Upper lobe of left lung (tissue), 6 donors: ENCODE measurements at regions not wholly inside any gene's neighbourhood (a gene's known extent, or its start where the extent isn't known, plus 50 kb on each side); places are given as distances from the start of the nearest gene placed in this dataset.

ENCODE experiments used
- ATAC-seq, 2 donors: fragments of 200-7000 bp; cut with Tn5 transposase; one replicate each; pipeline ENCODE4 v1.9.1; 2022; ENCODE audit warnings: mild to moderate bottlenecking in 2 of 2, moderate library complexity in 2 of 2; ENCODE audit not compliant: low FRiP score in 2 of 2
- DNase-seq, 2 donors: peaks; one replicate each; pipeline ENCODE4 v3.0.0-alpha.2; 2019 to 2020
- H3K27ac ChIP-seq, 4 donors: fragments of 200-600 bp; sonication (generic); one replicate each; pipeline ENCODE4 v1.5.1; 2016 to 2019
- H3K27me3 ChIP-seq, 4 donors: fragments of 200-600 bp; sonication (generic); one replicate each; pipeline ENCODE4 v1.5.1; 2017 to 2019
- H3K36me3 ChIP-seq, 4 donors: fragments of 200-600 bp; sonication (generic); one replicate each; pipeline ENCODE4 v1.5.1; 2016 to 2019
- H3K4me1 ChIP-seq, 4 donors: fragments of 200-600 bp; sonication (generic); one replicate each; pipeline ENCODE4 v1.5.1; 2018 to 2019
- H3K4me3 ChIP-seq, 4 donors: fragments of 200-600 bp; sonication (generic); one replicate each; pipeline ENCODE4 v1.5.1; 2017 to 2019; ENCODE audit warnings: mild to moderate bottlenecking in 2 of 4, moderate library complexity in 1 of 4
- H3K9me3 ChIP-seq, 4 donors: fragments of 200-600 bp; sonication (generic); one replicate each; pipeline ENCODE4 v1.5.1; 2018 to 2019
- EP300 ChIP-seq, 4 donors: sonication (generic); formaldehyde crosslinking; IDR thresholded peaks; one replicate each; pipeline ENCODE4 v1.5.1; 2017; ENCODE audit warnings: antibody characterized with exemption in 4 of 4, control low read depth in 2 of 4
- POLR2A ChIP-seq, 4 donors: fragments of 450-650 bp; IDR thresholded peaks; one replicate each; pipeline ENCODE4 v1.5.1; 2016 to 2017; ENCODE audit warnings: antibody characterized with exemption in 4 of 4, mild to moderate bottlenecking in 2 of 4
- POLR2AphosphoS5 ChIP-seq, 2 donors: sonication (generic); formaldehyde crosslinking; IDR thresholded peaks; one replicate each; pipeline ENCODE4 v1.5.1; 2017; ENCODE audit warnings: antibody characterized with exemption in 2 of 2
- WGBS, 2 donors: methylation state at CpG; one replicate each; pipeline ENCODE4 v1.1.5; 2017 to 2018; 5-methylcytosine and 5-hydroxymethylcytosine counted together
- TF ChIP-seq, protein P1 (sequence below), 6 experiments: fragments of 450-650 bp in 4 of 6; fragments of 200-600 bp in 2 of 6; sonication (generic) in 2 of 6; IDR thresholded peaks; one replicate each; pipeline ENCODE4 v1.5.1; 2016 to 2019; ENCODE audit warnings: antibody characterized with exemption in 6 of 6
- donor health status: DM: no; HTN: no; CAD: no; lungs with moderate emphysema.
- donor health status: DM: no; HTN: yes; CAD: no; lungs with severe emphysema.

DNA sequence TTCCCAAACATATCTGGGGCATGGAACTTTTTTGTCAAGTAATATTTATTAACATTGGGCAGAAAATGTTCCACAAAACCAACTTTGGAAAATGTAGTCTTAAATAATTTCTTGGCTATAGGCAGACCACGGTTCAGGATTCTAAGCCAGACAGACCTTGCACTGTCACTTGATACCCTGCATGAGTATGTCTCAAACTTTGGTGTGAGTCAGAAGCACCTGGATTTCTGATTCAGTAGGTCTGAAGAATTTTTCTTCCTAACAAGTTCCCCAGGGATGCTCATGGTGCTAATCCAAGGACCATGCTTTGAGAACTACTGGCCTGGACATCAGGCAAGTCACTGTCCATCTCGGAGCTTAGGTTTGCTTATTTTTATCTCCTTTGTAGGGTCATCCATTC, 562.0 kb downstream of the PLPP3 start:
- H3K27me3 ChIP-seq: no peaks in the 10 kb centered on the region
- no peak for DNase-seq
- no peaks in the 10 kb centered on the region for H3K4me1 ChIP-seq
- ATAC-seq: no peak
- H3K9me3 ChIP-seq: no peaks in the 10 kb centered on the region
- no peak overlapping the region for H3K27ac ChIP-seq
- H3K36me3 ChIP-seq: no peaks in the 10 kb centered on the region
- H3K4me3 ChIP-seq: no peak overlapping the region
- WGBS, 2 donors: 88 to 89% methylated on average over 2 of the region's 2 CpGs
- TF ChIP-seq, protein P1, sequence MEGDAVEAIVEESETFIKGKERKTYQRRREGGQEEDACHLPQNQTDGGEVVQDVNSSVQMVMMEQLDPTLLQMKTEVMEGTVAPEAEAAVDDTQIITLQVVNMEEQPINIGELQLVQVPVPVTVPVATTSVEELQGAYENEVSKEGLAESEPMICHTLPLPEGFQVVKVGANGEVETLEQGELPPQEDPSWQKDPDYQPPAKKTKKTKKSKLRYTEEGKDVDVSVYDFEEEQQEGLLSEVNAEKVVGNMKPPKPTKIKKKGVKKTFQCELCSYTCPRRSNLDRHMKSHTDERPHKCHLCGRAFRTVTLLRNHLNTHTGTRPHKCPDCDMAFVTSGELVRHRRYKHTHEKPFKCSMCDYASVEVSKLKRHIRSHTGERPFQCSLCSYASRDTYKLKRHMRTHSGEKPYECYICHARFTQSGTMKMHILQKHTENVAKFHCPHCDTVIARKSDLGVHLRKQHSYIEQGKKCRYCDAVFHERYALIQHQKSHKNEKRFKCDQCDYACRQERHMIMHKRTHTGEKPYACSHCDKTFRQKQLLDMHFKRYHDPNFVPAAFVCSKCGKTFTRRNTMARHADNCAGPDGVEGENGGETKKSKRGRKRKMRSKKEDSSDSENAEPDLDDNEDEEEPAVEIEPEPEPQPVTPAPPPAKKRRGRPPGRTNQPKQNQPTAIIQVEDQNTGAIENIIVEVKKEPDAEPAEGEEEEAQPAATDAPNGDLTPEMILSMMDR (IDR thresholded peaks at IDR 0.05): no peak
- no peak for TF ChIP-seq POLR2AphosphoS5 (IDR thresholded peaks at IDR 0.05)
- TF ChIP-seq POLR2A (IDR thresholded peaks at IDR 0.05): no peak
- no peak for TF ChIP-seq EP300 (IDR thresholded peaks at IDR 0.05)

DNA sequence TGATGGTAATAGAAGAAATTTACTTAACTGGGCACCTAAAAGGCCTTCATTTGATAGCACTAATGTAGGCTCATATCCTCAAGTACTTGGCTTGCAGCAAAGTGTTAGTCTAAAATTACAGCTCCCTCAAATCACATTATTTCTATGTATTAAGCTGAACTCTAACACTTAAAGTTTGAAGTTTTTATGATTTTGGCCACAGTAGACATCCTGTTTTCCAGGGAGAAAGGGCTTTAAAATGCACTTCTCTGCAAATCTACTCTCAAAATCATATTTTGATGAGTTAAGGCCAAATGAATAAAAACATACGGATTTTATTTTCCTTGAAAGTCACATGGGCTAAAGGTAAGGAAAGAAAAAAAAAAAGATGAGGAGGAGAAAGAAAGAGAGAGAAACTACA, 575.5 kb downstream of the PLPP3 start:
- 88 to 90% methylated on average over 1 of the region's 1 CpG for WGBS, 2 donors
- H3K36me3 ChIP-seq: no peaks in the 10 kb centered on the region
- DNase-seq (no peak), ATAC-seq (no peak)
- no peak overlapping the region for H3K27ac ChIP-seq
- no peak overlapping the region for H3K4me3 ChIP-seq
- no peaks in the 10 kb centered on the region for H3K27me3 ChIP-seq
- no peak for TF ChIP-seq POLR2A (IDR thresholded peaks at IDR 0.05)
- TF ChIP-seq, protein P1 (IDR thresholded peaks at IDR 0.05): no peak
- TF ChIP-seq EP300 (IDR thresholded peaks at IDR 0.05): no peak
- no peaks in the 10 kb centered on the region for H3K9me3 ChIP-seq
- H3K4me1 ChIP-seq: no peaks in the 10 kb centered on the region

DNA sequence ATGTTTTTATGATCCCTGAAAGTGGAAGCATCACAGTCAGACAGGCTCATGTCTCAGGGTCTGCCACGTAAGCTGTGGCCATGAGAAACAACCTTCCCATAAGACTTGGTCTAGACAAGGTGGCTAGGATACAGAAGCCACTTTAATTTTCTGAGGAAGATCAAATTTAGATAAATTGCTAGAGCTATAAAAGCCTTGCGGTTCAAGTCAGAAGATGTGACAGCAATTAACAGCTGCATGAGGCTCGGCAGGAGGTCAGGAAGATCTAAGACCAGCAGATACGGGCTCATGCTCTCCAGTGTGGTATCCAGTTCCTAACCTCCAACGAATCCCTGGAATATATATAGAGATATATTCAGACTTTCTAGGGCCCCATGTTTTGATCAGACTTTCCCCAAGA, 577.1 kb downstream of the PLPP3 start:
- Histone ChIP-seq H3K36me3 (no peaks in the 10 kb centered on the region), H3K4me3 (no peak overlapping the region), H3K27me3 (no peaks in the 10 kb centered on the region), H3K27ac (no peak overlapping the region), H3K4me1 (no peaks in the 10 kb centered on the region), H3K9me3 (no peaks in the 10 kb centered on the region)
- no peak for ATAC-seq
- 87% methylated on average over 5 of the region's 5 CpGs for WGBS, 2 donors
- TF ChIP-seq POLR2AphosphoS5 (IDR thresholded peaks at IDR 0.05) (no peak), POLR2A (IDR thresholded peaks at IDR 0.05) (no peak), EP300 (IDR thresholded peaks at IDR 0.05) (no peak)
- TF ChIP-seq, protein P1 (IDR thresholded peaks at IDR 0.05): no peak
- DNase-seq: no peak

DNA sequence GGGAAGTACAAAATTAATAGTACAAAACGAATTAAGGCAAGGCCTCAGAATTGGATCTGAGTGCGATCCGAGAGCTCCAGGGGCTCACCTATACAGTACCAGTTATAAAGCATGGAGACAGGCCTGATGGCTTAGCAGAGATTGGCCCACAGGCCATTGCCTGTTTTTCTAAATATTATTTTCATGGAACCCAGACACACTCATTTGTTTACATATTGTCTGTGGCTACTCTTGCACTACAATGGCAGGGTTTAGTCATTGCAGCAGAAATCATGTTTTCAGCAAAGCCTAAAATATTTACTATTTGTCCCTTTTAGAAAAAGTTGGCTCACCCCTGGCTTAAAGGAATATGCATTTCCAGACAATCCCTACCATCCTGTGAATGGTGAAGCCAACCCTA, 578.9 kb downstream of the PLPP3 start:
- no peaks in the 10 kb centered on the region for H3K27me3 ChIP-seq
- WGBS, 2 donors: 89 to 94% methylated on average over 3 of the region's 3 CpGs
- H3K4me1 ChIP-seq: no peaks in the 10 kb centered on the region
- no peaks in the 10 kb centered on the region for H3K9me3 ChIP-seq
- DNase-seq: no peak
- no peak overlapping the region for H3K27ac ChIP-seq
- TF ChIP-seq POLR2A (IDR thresholded peaks at IDR 0.05) (no peak), EP300 (IDR thresholded peaks at IDR 0.05) (no peak), POLR2AphosphoS5 (IDR thresholded peaks at IDR 0.05) (no peak)
- TF ChIP-seq, protein P1 (IDR thresholded peaks at IDR 0.05): no peak
- no peak for ATAC-seq
- H3K4me3 ChIP-seq: no peak overlapping the region
- H3K36me3 ChIP-seq: no peaks in the 10 kb centered on the region

DNA sequence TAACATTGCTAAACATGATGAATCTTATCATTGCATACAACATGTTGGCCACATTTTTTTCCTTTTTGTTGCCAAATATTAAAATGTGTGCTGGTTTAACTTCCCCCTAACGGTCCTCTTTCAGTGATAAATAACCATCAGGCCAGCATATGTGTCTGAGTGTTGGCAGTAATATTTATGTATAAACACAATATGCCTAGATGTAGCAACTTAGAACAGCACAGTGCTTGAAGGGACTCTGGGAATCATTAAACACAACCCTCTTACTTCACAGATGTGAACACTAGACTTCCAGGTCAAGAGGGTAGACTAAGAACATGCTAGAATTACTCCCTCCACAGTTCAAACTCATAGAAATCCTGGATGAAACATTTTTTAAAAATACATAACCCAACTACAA, 581.8 kb downstream of the PLPP3 start:
- Histone ChIP-seq H3K27me3 (no peaks in the 10 kb centered on the region), H3K9me3 (no peaks in the 10 kb centered on the region), H3K27ac (no peak overlapping the region), H3K4me1 (no peaks in the 10 kb centered on the region), H3K4me3 (no peak overlapping the region), H3K36me3 (no peaks in the 10 kb centered on the region)
- TF ChIP-seq EP300 (IDR thresholded peaks at IDR 0.05) (no peak), POLR2A (IDR thresholded peaks at IDR 0.05) (no peak)
- 21 to 26% methylated on average over 1 of the region's 1 CpG for WGBS, 2 donors
- ATAC-seq (no peak), DNase-seq (no peak)
